GM10266 (cell line): ENCODE measurements at regions not wholly inside any gene's neighbourhood (a gene's known extent, or its start where the extent isn't known, plus 50 kb on each side); places are given as distances from the start of the nearest gene placed in this dataset.

Source experiments
- DNase-seq: peaks from one replicate; pipeline ENCODE4 v3.0.0; 2012; ENCODE audit errors: extremely low spot score
- CTCF ChIP-seq: IDR thresholded peaks from 2 replicates; pipeline ENCODE4 v1.5.1; 2012; ENCODE audit warnings: mild to moderate bottlenecking, low read depth; ENCODE audit not compliant: control insufficient read depth, insufficient read depth; ENCODE audit errors: missing control alignments

- TF ChIP-seq CTCF, result no peak
- DNase-seq, result no peak
Observed at GRCh38 chr5:165874851-165875250, 2369.4 kb downstream of the MAT2B start.

DNA sequence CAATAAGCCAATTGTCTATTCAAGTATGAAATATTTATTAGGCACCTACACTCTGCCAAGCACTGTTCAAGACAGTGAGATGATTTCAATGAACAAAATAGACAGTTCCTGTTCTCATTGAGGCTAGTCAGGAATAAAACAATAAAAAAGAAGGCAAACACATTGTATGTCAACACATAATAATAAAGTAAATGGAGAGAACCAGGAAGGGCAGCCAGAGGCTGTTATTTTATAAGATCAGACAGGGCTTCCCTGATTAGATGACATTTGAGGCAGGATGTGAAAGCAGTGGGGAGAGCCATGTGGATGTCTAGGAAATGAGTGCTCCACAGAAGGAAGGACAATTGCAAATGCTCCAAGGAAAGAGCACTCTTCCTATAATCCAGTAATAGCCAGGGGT lies 2371.1 kb downstream of the MAT2B start:
- TF ChIP-seq CTCF, result no peak
- no peak for DNase-seq

DNA sequence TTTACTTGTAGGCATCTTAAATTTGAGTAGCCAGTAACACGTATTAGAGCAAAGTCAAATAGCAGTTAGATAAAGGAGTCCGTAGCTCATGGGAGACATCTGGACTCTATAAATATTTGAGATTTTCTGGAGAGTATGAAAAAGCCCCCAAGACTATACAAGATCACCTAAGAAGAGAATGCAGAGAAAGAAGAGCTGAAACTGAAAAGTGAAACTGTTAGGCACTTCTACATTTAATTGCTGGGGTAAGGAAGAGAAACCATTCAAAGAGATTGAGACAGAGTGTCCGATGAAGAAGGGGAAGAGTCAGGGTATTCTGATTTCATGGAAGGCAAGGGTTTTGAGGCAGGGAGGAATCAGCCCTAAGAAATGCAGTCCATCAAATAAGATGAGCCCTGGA lies 2372.1 kb downstream of the MAT2B start:
- TF ChIP-seq CTCF, result no peak
- no peak for DNase-seq

GRCh38 chr5:165881259-165881658 lies 2375.8 kb downstream of the MAT2B start:
- no peak for DNase-seq
- no peak for TF ChIP-seq CTCF

DNA sequence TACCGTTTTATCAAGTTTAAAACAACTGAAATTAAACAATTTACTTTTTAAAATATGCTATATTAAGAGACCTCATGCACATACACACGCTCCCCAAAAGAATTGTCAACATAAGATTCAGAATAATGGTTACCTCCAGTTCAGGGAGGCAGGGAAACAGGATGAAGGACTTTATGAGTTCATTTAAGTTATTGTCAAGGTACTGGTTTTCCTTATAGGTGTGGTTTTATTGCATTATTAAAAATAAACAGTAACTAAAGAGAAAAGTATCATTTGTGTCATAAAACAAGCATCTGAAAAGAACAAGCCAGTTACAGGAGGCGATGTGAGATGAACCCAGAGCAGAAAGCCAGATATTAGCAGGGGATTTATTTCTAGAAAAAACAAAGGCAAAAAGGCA lies 2376.7 kb downstream of the MAT2B start:
- no peak for TF ChIP-seq CTCF
- DNase-seq, result no peak

- DNase-seq, result no peak
- no peak for TF ChIP-seq CTCF
Observed at GRCh38 chr5:165885623-165886350, 2380.4 kb downstream of the MAT2B start.

DNA sequence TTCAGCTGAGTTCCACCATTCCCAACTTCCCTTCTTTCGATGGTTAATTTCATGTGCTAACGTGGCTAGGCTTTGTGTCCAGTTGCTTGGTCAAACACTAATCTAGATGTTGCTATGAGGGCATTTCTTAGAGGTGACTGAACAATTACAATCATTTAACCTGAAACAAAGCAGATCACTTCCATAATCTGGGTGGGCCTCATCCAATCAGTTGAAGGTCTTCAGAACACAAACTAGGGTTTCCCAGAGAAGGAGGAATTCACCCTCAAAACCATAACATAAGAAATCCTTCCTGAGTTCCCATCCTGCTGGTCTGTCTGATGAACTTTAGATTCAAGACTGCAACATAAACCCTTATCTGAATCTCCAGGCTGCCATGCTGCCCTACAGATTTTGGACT lies 2381.7 kb downstream of the MAT2B start:
- DNase-seq, result no peak
- TF ChIP-seq CTCF, result no peak
